LNCaP clone FGC (cell line): ENCODE measurements at regions not wholly inside any gene's neighbourhood (a gene's known extent, or its start where the extent isn't known, plus 50 kb on each side); places are given as distances from the start of the nearest gene placed in this dataset.

Source experiments
- DNase-seq: peaks from one replicate; pipeline ENCODE4 v3.0.0-alpha.2; 2011; ENCODE audit warnings: low read depth
- H3K4me3 ChIP-seq: 2 replicates; pipeline ENCODE4 v1.5.1; 2011; ENCODE audit warnings: mild to moderate bottlenecking, low read depth, low read length, control low read depth
- TF ChIP-seq, protein P1 (sequence below): IDR thresholded peaks from 2 replicates; pipeline ENCODE4 v1.5.1; 2012; ENCODE audit warnings: mild to moderate bottlenecking; ENCODE audit not compliant: control insufficient read depth, insufficient read depth; ENCODE audit errors: extremely low read depth

- TF ChIP-seq, protein P1, sequence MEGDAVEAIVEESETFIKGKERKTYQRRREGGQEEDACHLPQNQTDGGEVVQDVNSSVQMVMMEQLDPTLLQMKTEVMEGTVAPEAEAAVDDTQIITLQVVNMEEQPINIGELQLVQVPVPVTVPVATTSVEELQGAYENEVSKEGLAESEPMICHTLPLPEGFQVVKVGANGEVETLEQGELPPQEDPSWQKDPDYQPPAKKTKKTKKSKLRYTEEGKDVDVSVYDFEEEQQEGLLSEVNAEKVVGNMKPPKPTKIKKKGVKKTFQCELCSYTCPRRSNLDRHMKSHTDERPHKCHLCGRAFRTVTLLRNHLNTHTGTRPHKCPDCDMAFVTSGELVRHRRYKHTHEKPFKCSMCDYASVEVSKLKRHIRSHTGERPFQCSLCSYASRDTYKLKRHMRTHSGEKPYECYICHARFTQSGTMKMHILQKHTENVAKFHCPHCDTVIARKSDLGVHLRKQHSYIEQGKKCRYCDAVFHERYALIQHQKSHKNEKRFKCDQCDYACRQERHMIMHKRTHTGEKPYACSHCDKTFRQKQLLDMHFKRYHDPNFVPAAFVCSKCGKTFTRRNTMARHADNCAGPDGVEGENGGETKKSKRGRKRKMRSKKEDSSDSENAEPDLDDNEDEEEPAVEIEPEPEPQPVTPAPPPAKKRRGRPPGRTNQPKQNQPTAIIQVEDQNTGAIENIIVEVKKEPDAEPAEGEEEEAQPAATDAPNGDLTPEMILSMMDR, result no peak
- no peak for DNase-seq
- no peak overlapping the region for H3K4me3 ChIP-seq
Measured at GRCh38 chr6:22045261-22045912, 251.4 kb downstream of the PRL start.

DNA sequence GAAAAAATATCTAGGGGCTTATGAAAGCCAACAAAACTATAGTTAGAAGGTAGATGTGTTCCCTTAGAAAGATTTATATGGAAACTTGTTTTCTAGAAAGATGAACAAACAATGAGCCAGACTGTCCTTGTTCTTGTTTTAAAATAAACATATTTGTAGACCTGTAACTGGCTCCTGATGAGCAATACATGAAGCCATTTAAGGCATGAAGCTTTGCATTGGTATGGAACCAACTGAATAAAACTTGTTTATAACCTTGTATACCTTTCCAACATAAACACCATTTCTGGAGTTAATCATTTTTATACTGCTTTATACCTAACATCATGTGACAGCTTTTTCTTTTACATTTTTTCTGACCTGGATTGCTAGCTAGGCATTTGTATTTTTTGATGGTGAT lies 247.8 kb downstream of the PRL start:
- peak; percentile 80 for DNase-seq
- TF ChIP-seq, protein P1, result no peak
- no peak overlapping the region for H3K4me3 ChIP-seq

DNA sequence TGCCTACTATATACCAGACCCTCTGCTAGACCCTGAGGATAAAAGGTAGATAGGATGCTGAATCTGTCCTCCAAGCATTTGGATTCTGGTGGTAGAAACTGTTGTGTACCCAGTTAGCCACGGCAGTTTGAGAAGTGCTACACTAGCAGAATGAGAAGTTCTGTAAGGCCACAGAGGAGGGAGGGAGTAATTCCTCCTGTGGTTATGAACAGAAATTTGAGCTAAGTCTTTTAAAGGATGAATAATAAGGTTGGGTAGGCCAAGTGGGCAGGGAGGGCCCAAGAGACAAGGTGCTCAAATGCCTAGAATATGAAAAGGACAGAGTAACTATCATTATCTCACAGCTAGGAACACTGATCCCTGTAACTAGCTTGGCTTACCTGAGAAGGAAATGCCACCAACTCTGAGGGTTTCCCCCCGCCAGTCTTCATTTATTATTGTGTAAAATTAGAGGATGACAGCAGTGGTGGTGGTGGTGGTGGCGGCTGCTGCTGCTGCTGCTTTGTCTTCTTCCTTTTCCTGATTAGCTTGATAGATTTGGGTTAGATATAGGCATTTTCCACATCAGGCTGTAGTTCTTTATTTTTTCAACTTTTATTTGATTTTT lies 243.3 kb downstream of the PRL start:
- DNase-seq, result no peak
- H3K4me3 ChIP-seq, result no peak overlapping the region
- TF ChIP-seq, protein P1, result no peak

DNA sequence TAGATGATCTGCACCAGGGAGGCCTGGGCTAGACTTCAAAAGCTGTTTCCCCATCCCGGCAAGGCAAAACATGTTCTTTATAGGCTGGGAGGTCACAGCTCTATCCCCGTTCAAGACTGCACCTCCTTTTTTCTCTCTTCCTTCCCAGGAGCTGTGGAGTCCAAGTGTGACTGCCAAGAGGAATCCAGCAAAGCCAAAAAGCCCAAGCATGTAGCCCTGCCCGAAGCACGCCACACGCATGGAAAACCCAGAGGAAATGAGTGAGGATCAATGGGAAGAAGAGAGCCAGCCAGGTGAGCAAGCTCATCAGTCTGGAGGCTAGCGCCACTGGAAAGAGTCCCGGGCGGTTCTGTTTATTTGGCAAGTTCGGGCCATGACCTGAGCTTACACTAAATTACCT lies 240.4 kb downstream of the PRL start:
- no peak for DNase-seq
- no peak overlapping the region for H3K4me3 ChIP-seq
- TF ChIP-seq, protein P1, result no peak

DNA sequence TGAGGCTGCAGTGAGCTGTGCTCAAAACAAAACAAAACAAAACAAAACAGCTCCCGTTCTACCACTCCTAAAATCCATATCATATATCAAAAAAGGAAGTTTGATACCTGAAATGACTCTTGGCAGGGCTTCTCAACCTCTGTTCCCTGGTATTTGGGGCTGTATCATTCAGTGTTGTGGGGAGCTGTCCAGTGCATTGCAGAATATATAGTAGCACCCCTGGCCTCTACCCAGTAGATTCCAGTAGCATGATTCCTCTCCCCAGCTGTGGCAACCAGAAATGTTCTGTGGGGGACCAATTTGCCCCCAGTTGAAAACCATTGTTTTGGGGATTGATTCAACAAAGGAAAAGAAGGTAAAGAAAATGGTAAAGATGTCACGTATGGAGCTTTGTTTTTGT lies 238.9 kb downstream of the PRL start:
- DNase-seq, result no peak
- TF ChIP-seq, protein P1, result no peak
- H3K4me3 ChIP-seq, result no peak overlapping the region

GRCh38 chr6:22059126-22059525 lies 237.7 kb downstream of the PRL start:
- TF ChIP-seq, protein P1, result no peak
- DNase-seq, result no peak
- H3K4me3 ChIP-seq, result no peak overlapping the region

GRCh38 chr6:22059946-22060345 lies 236.9 kb downstream of the PRL start:
- TF ChIP-seq, protein P1, result no peak
- DNase-seq, result no peak
- no peak overlapping the region for H3K4me3 ChIP-seq
